ENCODE measurements at regions not wholly inside any gene's neighbourhood (a gene's known extent, or its start where the extent isn't known, plus 50 kb on each side); places are given as distances from the start of the nearest gene placed in this dataset.

DNA sequence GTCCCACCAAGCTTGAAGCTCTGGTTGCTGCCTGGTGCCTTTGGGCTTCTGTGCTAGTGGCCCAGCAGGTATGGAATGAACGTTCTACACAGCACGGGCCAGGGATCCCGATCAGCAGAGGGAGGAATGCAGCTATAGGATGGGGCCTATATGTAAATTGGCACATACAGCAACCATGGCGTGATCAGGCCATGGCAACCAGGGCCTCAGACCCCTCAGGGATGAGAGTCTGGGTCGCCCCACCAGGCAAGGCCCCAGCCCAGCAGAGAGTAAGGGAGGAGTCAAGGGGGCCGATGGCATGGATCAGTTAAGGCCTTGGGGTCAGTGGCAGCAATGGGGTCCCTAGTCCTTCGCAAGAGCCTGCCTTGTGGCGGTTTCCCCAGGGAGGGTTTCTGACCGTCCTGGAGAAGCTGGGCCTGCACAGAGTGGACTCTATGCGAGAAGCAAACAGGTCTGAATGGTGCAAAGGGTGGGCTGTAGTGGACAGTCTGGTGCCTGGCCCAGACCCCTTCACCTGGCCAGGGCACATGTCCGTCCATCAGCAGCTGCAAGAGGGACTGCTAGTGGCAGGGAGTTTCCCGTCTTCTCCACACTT is 98.2 kb upstream of the SLC22A11 start:
- TF ChIP-seq, protein P1, sequence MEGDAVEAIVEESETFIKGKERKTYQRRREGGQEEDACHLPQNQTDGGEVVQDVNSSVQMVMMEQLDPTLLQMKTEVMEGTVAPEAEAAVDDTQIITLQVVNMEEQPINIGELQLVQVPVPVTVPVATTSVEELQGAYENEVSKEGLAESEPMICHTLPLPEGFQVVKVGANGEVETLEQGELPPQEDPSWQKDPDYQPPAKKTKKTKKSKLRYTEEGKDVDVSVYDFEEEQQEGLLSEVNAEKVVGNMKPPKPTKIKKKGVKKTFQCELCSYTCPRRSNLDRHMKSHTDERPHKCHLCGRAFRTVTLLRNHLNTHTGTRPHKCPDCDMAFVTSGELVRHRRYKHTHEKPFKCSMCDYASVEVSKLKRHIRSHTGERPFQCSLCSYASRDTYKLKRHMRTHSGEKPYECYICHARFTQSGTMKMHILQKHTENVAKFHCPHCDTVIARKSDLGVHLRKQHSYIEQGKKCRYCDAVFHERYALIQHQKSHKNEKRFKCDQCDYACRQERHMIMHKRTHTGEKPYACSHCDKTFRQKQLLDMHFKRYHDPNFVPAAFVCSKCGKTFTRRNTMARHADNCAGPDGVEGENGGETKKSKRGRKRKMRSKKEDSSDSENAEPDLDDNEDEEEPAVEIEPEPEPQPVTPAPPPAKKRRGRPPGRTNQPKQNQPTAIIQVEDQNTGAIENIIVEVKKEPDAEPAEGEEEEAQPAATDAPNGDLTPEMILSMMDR (IDR thresholded peaks at IDR 0.05; ENCODE audit: control insufficient read depth, extremely low read depth, insufficient read depth) = no peak
- H3K4me3 ChIP-seq (ENCODE audit: low read depth, low read length) = no peak overlapping the region
- no peak for DNase-seq (ENCODE audit: low read depth)

DNA sequence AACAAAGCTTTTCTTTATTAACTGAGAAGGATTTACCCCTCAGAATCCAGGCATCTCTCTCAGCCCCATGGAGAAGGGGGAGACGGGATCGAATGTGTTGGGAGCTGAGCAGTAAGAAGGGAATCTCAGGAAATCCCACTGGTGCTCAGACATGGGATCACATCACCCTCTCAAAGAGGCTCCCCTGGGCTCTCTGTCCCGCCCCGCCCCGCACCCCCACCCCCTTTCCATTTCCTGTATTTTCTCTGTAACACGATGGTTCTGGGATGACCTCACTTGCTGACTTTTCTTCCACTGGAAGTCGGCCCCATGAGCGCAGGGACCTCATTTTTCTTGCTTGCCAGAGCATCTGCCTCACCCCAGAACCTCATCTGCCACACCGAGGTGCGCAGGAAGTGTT is 96.7 kb upstream of the SLC22A11 start:
- TF ChIP-seq, protein P1 (IDR thresholded peaks at IDR 0.05; ENCODE audit: control insufficient read depth, extremely low read depth, insufficient read depth) = no peak
- no peak for DNase-seq (ENCODE audit: low read depth)
- H3K4me3 ChIP-seq (ENCODE audit: low read depth, low read length) = no peak overlapping the region

DNA sequence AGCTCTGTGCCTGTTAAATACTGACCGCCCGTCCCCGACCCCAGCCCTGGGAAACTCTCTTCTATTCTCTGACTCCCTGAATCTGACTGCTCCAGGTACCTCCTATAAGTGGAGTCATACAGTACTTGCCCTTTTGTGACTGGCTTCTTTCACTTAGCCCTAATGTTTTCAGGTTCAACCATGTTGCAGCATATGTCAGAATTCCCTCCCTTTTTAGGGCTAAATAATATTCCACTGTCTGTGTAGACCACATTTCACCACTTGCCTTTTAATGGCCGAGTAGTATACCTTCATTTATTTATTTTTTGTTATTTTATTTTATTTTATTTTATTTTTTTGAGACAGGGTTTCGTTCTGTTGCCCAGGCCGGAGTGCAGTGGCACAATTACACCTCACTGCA is 96.1 kb upstream of the SLC22A11 start:
- no peak for DNase-seq (ENCODE audit: low read depth)
- no peak overlapping the region for H3K4me3 ChIP-seq (ENCODE audit: low read depth, low read length)
- TF ChIP-seq, protein P1 (IDR thresholded peaks at IDR 0.05; ENCODE audit: control insufficient read depth, extremely low read depth, insufficient read depth) = no peak

DNA sequence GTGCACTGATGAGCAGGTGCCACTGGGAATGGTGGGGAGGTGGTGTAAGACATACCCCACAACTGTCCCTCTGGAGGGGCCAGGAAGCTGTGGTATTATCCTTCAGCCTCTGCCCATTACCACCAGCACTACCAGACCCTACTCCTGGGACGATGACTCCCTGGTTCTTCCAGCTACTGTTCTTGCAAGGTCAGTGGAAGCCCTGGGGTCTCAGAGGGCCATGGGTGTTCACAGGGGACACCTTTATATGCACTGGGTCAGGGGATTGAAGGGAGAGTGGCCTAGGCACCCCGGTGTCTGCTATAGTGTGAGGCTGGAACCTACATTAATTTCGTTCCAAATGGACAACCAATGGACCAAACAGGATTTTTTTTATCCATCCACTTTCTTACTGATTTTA is 94.7 kb upstream of the SLC22A11 start:
- no peak overlapping the region for H3K4me3 ChIP-seq (ENCODE audit: low read depth, low read length)
- DNase-seq (ENCODE audit: low read depth) = no peak
- TF ChIP-seq, protein P1 (IDR thresholded peaks at IDR 0.05; ENCODE audit: control insufficient read depth, extremely low read depth, insufficient read depth) = no peak

DNA sequence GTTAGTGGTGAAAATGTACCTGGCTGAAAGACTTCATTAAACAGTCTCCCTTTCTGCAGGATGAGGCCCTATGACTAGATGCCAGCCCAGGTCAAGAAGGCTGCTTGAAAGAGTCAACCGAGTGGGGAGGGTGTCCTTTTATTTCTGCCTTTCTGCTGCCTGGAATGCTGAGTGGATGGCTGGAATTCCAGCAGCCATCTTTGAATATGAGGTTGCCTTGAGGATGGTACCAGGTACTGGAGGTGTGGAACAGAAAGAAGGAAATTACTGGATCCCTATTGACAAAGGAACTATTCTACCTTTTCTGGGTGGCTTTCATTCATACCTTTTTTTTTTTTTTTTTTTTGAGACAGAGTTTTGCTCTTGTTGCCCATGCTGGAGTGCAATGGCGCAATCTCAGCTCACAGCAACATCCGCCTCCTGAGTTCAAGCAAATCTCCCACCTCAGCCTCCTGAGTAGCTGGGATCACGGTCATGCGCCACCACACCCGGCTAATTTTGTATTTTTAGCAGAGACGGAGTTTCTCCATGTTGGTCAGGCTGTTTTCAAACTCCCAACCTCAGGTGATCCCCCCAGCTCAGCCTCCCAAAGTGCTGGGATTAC is 89.5 kb upstream of the SLC22A11 start:
- DNase-seq (ENCODE audit: low read depth) = no peak
- no peak overlapping the region for H3K4me3 ChIP-seq (ENCODE audit: low read depth, low read length)
- TF ChIP-seq, protein P1 (IDR thresholded peaks at IDR 0.05; ENCODE audit: control insufficient read depth, extremely low read depth, insufficient read depth) = no peak

DNA sequence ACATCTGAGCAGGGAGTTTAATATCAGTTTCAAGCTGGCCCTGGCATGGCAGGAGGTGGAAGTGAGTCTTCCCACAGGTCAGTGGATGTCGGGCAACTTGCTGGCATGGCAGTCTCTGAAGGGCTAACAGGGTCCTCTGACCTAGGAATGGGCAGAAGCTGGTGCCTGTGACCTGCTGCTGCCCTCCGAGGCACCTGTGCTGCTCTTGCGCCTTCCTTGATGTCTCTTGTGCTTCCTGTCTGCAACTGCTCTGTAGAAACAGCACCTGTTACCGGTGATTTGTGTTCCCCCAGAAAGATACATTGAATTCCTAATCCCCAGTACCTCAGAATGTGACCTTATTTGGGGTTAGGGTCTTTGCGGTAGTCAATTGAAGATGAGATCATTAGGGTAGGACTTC is 86.5 kb upstream of the SLC22A11 start:
- TF ChIP-seq, protein P1 (IDR thresholded peaks at IDR 0.05; ENCODE audit: control insufficient read depth, extremely low read depth, insufficient read depth) = no peak
- no peak for DNase-seq (ENCODE audit: low read depth)
- no peak overlapping the region for H3K4me3 ChIP-seq (ENCODE audit: low read depth, low read length)

Data from LNCaP clone FGC (cell line).